Gastroesophageal sphincter (tissue), 3 donors: ENCODE measurements at regions not wholly inside any gene's neighbourhood (a gene's known extent, or its start where the extent isn't known, plus 50 kb on each side); places are given as distances from the start of the nearest gene placed in this dataset.

Source experiments
- CTCF ChIP-seq, 4 experiments: fragments of 200-600 bp in 2 of 4; fragments of 450-650 bp in 2 of 4; sonication (generic) in 1 of 4; IDR thresholded peaks; one replicate each; pipeline ENCODE4 v1.5.1; 2017 to 2019; ENCODE audit warnings: antibody characterized with exemption in 4 of 4, mild to moderate bottlenecking in 2 of 4, moderate library complexity in 2 of 4
- EP300 ChIP-seq: sonication (generic); formaldehyde crosslinking; IDR thresholded peaks from one replicate; pipeline ENCODE4 v1.6.1; 2017; ENCODE audit warnings: antibody characterized with exemption, mild to moderate bottlenecking
- POLR2A ChIP-seq, 2 donors: fragments of 450-650 bp; IDR thresholded peaks; one replicate each; pipeline ENCODE4 v1.6.1; 2017; ENCODE audit warnings: antibody characterized with exemption in 2 of 2, mild to moderate bottlenecking in 2 of 2, moderate library complexity in 1 of 2

- TF ChIP-seq POLR2A (IDR thresholded peaks at IDR 0.05) (no peak), CTCF (IDR thresholded peaks at IDR 0.05) (no peak), EP300 (no peak)
Measured at GRCh38 chr2:184517402-184517801, 80.9 kb upstream of the ZNF804A start.
